NCI-H128 (cell line): ENCODE measurements at regions not wholly inside any gene's neighbourhood (a gene's known extent, or its start where the extent isn't known, plus 50 kb on each side); places are given as distances from the start of the nearest gene placed in this dataset.
"Not testable (repeated sequence)": the region's sequence is repeated elsewhere in the genome, so short reads cannot be mapped to it uniquely, and the experiment has no call there.

ENCODE experiments used
- DNase-seq: peaks from one replicate; lab custom pipeline; 2025; ENCODE audit not compliant: unreplicated experiment; lab: John Stamatoyannopoulos, UW

- no peak for DNase-seq
Measured at GRCh38 chr2:15750822-15751329, 159.2 kb downstream of the DDX1 start.

- no peak for DNase-seq
Measured at GRCh38 chr2:15751477-15751876, 159.8 kb downstream of the DDX1 start.

DNA sequence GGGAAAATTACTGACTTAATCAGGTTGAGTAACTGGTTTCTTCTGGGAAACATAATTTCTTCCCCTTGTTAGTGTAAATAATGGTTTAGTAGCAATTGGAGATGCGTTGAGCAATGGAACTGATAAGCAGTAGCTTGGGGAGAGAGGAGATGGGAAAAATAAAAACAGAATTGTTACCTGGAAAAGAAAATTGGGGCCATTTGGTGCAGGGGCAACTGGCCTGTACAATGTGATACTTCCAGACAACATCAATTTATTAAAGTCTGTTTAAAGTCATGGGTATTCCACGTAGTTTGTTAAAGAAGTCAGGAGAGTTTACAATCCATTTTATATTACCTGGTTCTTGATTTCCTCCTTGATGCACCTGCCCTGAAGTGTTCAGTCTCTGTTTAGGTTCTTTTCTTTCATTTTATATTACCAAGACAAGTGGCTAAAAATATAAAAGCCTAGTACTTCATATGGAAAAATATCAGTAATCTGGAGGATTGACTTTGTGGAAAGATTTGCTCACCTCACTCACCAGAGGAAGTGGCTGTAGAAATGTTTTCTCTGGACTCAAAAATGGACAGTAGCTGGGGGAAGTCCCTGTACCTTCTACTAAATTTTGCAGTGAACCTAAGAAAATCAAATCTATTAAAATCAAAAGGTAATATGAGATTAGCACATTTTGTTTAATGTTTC, 161.0 kb downstream of the DDX1 start:
- no peak for DNase-seq

DNA sequence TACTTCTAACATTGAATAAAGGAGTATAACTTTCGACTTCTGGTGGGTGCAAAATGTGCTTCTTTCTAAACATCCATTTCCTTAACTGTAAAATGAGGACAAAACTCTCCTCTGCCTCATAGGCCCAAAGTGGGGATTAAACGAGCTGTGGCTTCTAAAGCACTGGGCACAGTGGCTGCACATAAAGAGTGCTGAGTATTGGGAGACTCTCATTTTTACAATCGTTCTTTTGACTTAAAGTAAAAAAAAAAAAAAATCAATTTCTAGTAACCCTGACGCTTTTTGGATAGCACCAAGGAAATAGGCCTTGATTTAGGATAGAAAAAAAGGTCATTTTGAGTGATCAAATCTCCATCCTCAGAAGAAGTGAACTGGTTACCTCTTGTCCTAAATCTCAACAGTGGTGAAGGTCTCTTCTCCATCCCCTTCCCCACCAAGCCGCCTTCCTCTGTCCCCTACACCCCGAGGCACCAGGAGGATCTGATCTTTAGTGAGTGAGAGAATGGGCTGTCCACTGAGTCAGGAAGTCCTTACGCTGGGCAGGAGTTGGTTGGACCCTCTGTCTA, 161.6 kb downstream of the DDX1 start:
- DNase-seq: no peak

- DNase-seq: no peak
Measured at GRCh38 chr2:15753811-15754702, 162.4 kb downstream of the DDX1 start.

DNA sequence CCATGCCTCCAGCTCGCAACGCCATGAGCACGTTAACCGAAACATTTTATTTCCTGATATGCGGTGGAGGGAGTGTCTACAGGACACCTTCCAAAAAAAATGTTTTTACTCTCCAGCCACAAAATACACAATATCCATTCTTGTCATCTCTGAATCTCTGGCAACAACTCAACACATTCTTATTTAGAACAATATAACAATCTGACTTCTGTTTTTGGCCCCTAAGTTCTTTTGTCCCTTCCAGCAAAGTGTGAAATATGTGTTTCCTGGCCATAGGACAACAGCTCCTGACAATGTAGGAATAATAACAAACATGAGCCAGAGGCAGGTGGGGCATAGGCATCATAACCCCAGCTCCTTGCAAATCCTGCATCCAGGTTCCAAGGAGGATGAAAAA, 163.0 kb downstream of the DDX1 start:
- no peak for DNase-seq

DNA sequence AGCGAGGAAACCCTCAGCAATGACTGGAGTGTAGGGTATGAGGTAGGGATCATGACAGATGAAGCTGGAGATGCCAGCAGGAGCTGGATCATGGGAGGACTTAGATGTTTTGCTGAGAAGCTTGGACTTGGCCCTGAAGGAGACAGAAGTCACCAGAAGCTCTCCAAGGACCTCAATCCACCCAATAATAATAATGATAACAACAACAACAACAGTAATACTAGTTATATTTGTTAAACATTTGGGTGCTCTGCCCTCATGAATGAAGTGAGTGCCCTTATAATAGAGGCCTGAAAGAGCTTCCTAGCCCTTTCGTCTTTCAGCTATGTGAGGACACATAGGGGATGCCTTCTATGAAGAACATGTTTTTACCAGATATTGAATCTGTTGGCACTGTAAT, 163.9 kb downstream of the DDX1 start:
- DNase-seq: no peak

GRCh38 chr2:15756011-15756550, 164.4 kb downstream of the DDX1 start:
- DNase-seq: no peak

DNA sequence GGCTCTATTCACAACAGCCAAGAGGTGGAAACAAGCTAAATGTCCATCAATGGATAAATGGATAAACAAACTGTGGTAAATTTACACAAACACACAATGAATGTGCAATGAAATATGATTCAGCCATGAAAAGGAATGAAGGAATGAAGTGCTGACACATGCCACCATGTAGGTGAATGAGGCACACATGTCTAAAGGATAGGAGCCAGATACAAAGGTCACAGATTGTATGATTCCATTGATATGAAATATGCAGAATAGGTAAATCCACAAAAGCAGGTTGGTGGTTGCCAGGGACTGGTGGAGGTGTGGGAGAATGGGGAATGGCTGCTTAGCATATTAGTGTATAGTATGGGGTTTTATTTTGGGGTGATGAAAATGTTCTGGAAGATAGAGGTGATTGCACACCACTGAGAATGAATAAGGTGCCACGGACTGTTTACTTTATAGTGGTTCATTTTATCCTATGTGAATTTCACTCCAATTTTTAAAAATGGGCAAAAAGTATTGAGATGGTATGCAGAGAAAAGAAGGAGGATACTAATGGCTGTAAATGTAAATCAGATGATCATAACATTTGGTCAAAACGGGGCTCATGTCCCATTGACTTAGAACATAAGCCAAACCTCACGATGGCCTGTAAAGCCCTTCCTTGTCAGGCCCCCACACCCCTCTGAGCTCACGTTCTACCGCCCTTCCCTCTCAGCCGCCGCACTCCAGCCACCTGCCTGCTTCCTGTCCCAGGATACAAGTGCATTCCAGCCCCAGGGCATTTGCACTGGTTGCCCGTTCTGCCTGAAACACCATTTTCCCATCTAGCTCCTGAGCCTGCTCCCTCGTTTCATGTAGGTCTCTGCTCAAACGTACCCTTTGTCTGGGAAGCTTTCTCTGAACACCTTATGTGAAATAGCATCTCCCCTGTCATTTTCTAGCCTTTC, 165.5 kb downstream of the DDX1 start:
- DNase-seq: no peak

- DNase-seq: no peak
Measured at GRCh38 chr2:15757820-15758586, 166.3 kb downstream of the DDX1 start.

DNA sequence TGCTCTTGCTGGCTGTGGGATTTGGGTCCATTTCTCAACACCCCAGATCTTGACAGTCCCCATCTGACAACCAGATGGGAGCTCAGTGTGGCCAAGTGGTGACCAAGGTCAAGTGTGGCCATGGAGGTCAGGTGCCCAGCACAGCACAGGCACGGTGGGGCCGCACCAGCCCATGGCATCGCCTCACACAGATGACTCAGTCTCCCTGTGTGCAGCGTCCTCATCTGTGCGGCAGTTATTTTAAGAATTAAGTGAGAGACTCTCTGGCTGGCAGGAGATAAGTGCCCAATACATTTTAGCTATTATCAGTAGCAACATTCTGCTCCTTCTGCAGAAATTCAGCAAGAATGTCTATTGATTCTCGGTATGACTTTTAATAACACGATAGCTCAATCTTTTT, 167.2 kb downstream of the DDX1 start:
- DNase-seq: no peak

GRCh38 chr2:15759385-15759784, 167.7 kb downstream of the DDX1 start:
- DNase-seq: no peak

DNA sequence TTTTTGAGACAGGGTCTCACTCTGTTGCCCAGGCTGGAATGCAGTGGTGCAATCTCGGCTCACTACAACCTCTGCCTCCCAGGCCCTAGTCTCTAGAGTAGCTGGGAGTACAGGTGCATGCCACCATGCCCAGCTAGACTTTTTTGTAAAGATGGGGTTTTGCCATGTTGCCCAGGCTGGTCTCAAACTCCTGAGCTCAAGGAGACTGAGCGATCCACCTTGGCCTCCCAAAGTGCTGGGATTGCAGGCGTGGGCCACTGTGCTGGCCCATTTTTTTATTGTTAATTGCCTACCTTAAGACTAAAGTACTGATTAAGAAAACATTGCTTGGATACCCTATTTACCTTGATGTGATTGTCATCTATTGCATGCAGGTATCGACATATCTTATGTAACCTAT, 168.1 kb downstream of the DDX1 start:
- not testable (repeated sequence) for DNase-seq

DNA sequence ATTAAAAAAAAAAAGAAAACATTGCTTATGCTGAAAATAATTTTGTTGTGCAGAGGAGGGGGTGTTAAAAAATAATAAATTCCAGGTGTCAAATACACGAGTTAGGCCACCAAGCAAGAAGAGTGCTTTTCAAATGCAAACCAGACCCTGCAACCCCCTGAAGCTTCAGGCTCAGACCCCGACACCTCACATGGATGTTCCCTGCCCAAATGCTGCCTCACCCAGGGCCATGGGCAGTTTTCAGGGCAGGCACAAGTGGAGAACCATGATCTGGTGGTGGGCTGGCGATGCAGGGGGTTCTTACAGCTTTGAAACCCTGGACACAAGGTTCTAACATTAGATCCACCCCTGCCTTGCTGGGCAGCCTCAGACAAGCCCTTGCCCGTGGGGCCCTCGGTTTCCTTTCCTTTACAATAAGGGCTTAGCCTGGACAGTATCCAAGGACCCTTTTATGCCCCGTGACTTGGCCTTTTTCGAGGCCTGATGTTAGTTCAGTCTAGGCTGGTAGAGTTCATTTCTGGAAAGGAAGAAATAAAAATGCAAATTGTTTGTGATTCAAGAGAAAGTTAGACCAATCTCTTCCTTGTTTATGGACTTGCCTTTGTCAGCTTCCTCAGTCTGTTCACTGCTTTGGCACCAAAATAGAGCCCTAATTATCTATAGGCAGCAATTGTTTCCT, 168.7 kb downstream of the DDX1 start:
- DNase-seq: no peak

GRCh38 chr2:15761056-15761455, 169.4 kb downstream of the DDX1 start:
- no peak for DNase-seq

GRCh38 chr2:15761910-15762309, 170.2 kb downstream of the DDX1 start:
- DNase-seq: no peak

GRCh38 chr2:15762449-15762848, 170.8 kb downstream of the DDX1 start:
- DNase-seq: no peak

GRCh38 chr2:15763106-15763821, 171.6 kb downstream of the DDX1 start:
- DNase-seq: no peak
